ENCODE measurements at regions not wholly inside any gene's neighbourhood (a gene's known extent, or its start where the extent isn't known, plus 50 kb on each side); places are given as distances from the start of the nearest gene placed in this dataset.

GRCh38 chr2:155825876-155826275, 506.6 kb downstream of the NR4A2 start:
- TF ChIP-seq CTCF (IDR thresholded peaks at IDR 0.05) (no peak), POLR2A (IDR thresholded peaks at IDR 0.05) (no peak)

Data from right lobe of liver (tissue), 4 donors.